Lung microvascular endothelial cell (primary cell): ENCODE measurements at regions not wholly inside any gene's neighbourhood (a gene's known extent, or its start where the extent isn't known, plus 50 kb on each side); places are given as distances from the start of the nearest gene placed in this dataset.

ENCODE experiments used
- DNase-seq, 2 donors: peaks; one replicate each; pipeline versions ENCODE4 v3.0.0 to v3.0.0-alpha.2; 2010; ENCODE audit warnings: low read depth in 2 of 2

GRCh38 chr13:20351281-20352022, 119.3 kb upstream of the GJB6 start:
- no peak for DNase-seq

DNA sequence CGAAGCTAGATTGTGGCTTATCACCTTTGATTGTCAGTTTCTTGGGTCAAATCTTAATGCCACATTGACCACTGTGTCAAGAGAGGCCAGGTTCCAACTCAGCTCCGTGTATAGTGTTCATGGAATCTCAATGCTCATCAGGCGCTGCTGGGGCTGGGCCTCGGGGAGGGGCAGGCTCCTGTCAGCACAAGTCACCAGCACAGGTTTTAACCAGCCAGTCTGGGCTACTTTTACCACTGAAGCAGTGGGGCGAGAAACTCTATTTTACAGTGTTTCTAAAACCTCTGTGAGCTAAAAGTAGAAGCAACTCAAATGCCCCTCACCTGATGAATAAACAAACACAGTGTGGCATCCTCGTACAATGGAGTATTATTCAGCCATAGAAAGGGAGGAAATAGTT, 118.7 kb upstream of the GJB6 start:
- DNase-seq, result no peak

- no peak for DNase-seq
Measured at GRCh38 chr13:20350382-20350763, 118.3 kb upstream of the GJB6 start.

DNA sequence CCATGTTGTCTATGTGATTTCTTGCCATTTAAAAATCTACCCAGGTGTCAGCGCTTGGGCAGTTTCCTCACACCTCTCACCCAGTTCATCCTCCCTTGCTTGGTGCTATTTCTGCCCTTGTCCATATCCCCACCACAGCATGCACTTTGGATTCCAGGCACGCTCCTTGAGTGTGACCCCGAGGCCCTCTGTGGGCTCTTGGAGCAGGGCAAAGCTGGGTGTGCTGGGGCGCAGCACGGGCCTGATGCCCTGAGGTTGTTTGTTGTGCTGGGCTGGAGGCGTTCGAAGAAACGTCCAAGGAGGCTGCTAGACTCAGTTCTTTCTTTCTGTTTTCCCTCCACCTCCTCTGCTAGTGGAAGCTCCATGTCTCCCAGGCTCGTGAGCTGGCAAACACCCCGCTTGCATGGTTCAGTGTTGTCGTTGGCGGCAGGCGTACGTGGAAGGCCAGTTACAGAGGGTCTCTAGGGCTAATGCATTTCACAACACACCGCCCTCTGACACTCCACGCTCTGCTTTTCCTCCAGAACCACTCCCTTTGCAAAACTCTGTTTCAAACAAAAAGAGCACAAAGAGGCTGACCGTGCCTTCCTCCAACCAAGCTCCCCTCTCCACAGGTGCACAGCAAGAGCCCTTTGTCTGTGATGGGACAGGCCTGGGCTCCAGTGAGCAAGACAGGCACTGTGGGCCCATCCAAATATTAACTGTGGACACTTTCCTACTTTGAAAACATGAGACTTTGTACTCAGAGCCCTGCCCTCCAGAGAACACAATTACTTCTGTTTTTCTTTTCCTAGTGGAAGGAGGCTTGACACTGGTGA, 117.7 kb upstream of the GJB6 start:
- no peak for DNase-seq

- DNase-seq, result no peak
Measured at GRCh38 chr13:20348645-20349408, 116.7 kb upstream of the GJB6 start.

DNA sequence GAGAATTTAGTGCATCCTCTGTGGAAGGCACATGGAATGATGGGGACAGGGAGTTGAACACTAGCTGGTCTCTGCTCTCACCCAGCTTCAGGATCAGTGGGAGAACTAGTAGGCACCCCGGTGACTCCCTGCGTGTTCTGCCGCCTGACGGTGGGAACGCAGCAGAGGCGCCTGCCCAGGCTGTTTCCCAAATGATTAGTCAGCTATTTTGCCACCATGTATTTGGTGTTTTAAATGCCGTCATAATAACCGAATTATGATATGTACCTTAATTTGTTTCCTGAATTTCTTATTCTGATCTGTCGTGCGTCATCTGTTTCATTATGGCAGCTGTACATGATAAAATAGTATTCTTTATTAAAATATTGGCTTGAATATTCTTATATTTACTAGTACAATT, 115.9 kb upstream of the GJB6 start:
- no peak for DNase-seq

DNA sequence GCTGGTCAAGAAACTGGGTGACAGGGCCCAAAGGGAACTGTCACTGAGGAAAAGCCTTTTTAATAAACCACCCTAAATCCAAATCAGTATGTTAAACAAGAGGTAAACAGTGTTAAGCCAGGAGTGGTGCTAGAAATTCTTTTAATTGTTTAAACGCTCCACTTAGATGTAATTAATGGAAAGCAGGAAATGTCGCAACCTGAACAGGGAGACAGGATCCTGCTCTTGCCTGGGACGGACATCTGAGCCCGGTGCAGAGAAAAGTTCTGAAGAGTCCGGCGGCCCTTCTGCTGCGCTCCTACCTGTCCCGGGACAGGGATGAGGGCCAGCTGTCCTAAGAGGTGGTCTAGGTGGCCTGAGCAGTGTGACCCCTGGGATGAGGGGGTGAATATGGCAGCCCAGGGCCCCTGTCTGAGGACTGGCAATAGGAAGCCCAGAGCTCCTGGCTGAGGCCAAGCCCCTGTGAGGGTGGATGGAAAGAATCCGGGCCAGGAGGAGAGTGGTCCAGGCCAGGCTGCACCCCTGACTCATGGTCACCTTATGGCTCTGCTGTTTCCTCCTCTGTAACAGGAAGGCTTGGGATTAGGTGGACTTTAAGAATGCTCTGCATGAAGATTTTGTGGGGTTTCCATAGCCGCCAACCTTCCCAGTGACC, 112.8 kb upstream of the GJB6 start:
- DNase-seq, result no peak

- DNase-seq, result no peak
Measured at GRCh38 chr13:20342311-20342710, 110.2 kb upstream of the GJB6 start.

DNA sequence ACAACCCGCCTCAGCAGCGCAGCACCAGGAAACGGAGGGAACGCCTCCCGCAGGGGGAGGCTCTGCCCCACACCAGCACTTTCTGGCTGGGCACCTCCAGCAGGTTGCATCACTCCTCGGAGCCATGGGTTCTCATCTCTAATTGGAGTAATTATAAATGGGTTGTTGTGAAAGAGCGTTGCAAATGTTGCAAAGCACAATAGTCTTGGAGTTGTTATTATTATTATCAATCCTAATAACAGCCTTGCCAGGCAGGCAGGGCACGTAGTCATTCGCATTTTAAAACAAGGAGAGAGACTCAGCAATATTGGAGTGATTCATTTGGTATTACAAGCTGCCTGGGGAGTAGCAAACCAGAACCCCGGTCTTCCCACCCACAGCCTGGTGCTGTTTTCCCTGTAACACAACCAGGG, 108.6 kb upstream of the GJB6 start:
- DNase-seq, result no peak

GRCh38 chr13:20340136-20340758, 108.1 kb upstream of the GJB6 start:
- DNase-seq, result peak; percentile 6 to 23

DNA sequence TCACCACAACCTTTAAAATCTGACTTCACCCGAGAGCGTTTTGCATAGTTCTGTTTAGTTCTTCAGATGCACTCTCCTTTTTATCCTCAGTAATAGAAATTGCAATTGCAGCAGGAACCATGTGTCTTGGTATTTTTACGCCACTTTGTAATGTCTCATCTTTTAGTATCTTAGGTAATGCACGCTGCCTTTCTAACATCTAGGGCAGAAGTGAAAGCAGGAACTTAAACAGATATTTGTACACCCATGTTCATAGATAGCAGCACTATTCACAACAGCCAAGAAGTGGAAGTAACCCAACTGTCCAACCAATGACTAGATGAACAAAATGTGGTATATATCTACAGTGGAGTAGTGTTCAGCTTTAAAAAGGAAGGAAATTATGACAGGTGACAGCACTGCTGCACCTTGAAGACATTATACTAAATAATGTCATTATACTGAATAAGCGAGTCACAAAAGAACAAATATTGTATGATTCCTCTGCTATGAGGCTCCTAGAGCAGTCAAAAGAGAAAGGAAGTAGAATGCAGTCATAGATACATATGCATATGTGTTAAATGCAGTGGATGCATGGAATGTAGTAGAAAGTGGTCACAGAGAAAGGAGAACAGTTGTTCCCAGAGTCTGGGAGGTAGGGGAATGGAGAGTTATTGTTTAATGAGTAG, 105.9 kb upstream of the GJB6 start:
- no peak for DNase-seq

- no peak for DNase-seq
Measured at GRCh38 chr13:20336761-20337160, 104.6 kb upstream of the GJB6 start.

DNA sequence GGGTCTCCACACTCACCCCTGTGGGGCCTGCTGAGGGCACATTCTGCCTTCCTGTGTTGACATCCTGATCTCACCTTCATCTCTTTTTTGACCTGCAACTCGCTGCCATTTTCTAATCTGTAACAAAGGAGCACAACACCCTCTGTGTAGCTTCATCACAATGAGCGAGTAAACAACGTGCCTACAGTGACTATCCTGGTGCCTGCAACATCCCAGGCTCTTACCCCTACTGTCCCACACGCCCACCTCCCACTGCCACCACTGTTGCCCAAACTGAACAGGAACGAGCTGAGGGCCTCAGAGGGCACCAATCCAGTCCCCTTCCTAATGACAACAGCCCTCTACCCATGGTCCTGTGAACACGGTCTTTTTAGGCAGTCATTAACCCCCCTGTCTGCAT, 102.2 kb upstream of the GJB6 start:
- DNase-seq, result no peak

- DNase-seq, result no peak
Measured at GRCh38 chr13:20332361-20333096, 100.4 kb upstream of the GJB6 start.

- no peak for DNase-seq
Measured at GRCh38 chr13:20331949-20332348, 99.8 kb upstream of the GJB6 start.

GRCh38 chr13:20331419-20331818, 99.3 kb upstream of the GJB6 start:
- no peak for DNase-seq

GRCh38 chr13:20326809-20327208, 94.7 kb upstream of the GJB6 start:
- DNase-seq, result no peak

- no peak for DNase-seq
Measured at GRCh38 chr13:20326276-20326675, 94.2 kb upstream of the GJB6 start.

DNA sequence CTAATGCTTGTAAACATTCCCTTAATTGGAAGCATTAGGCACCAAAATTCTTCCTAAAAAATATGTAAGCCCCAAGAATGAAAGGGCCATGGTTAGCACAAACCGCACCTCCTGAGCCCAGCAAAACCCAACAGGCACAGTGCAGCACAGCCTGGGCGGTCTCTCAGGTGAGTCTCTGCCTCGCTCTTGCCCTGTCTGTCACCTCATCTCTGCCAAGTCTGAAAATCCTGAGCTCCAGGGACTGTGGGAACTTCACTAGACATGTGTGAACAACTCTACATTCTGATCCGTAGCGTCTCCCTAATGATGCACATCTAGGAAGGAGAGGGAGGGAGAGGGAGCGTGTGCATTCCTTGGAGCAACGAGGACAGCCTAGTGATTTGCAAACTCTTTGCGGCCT, 88.8 kb upstream of the GJB6 start:
- no peak for DNase-seq

DNA sequence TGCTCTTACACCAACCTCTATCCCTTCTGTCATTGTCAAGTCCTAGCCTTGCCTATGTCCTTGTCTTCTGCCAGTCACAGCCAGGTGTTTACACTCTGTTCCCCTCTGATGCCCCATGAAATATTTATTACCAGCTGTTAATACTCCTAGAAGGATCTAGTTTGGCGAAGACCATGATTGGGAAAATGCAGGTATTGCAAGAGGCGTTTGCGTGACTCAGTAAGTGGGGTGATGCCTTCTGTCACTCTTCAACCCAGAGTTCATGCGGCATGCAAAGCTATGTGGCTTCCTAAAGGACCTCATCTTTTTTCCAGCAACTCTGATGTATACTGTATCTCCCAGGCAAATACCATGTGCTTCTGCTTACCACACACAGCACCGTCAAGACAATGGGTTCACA, 81.8 kb upstream of the GJB6 start:
- DNase-seq, result no peak
